ENCODE measurements at regions not wholly inside any gene's neighbourhood (a gene's known extent, or its start where the extent isn't known, plus 50 kb on each side); places are given as distances from the start of the nearest gene placed in this dataset.

DNA sequence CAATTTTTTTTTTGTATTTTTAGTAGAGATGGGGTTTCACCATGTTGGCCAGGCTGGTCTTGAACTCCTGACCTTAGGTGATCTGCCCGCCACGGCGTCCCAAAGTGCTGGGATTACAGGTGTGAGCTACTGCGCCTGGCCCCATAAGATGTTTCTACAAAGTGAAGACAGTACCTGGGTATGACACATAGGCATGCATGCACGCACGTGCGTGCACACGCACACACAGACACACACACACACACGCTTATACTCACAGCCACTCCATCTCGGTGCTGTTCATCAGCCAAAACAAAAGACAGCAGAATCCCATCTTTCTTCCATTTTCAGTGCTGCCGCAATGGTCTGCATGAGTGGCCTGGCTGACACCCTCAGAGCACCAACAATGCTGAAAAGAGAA, 63.9 kb downstream of the VCPKMT start:
- Histone ChIP-seq H3K36me3 (ENCODE audit: control insufficient read depth in 1 of 2, insufficient read depth in 2 of 2, low read length in 2 of 2) (no peaks in the 10 kb centered on the region), H3K9me2 (ENCODE audit: insufficient read depth) (no peaks in the 10 kb centered on the region), H3K4me1 (ENCODE audit: control insufficient read depth in 1 of 2, insufficient read depth in 2 of 2, low read length in 2 of 2) (peaks cover 0 to 11% of the 10 kb centered on the region in 2 experiments; a peak in 1 of 4 replicates), H3K79me2 (ENCODE audit: insufficient read depth, low read length) (no peaks in the 10 kb centered on the region), H2AFZ (ENCODE audit: low read depth, low read length, poor library complexity, severe bottlenecking) (no peak overlapping the region), H3K9ac (ENCODE audit: low read length) (no peak overlapping the region), H3K4me2 (ENCODE audit: low read length) (no peak overlapping the region), H3K4me3 (replicated peaks in 1 of 2; ENCODE audit: low read depth in 1 of 2, low read length in 2 of 2) (no peak overlapping the region), H4K20me1 (ENCODE audit: insufficient read depth) (no peaks in the 10 kb centered on the region), H3K27ac (ENCODE audit: low read depth, low read length) (no peak overlapping the region), H3K27me3 (ENCODE audit: insufficient read depth, low read length) (no peaks in the 10 kb centered on the region), H3K9me3 (ENCODE audit: control insufficient read depth in 1 of 2, insufficient read depth in 1 of 2, low read depth in 1 of 2, low read length in 2 of 2) (no peaks in the 10 kb centered on the region)
- ChIA-PET CTCF (no interaction called here), POLR2A (no interaction called here), RAD21 (ENCODE audit: low non-redundant PET in 1 of 2, low total read pairs in 2 of 2, uncharacterized antibody in 2 of 2, unreplicated experiment in 2 of 2) (no interaction called here)
- no peak for TF ChIP-seq POLR2AphosphoS5 (IDR thresholded peaks at IDR 0.05; ENCODE audit: low read depth, low read length)
- TF ChIP-seq, protein P1, sequence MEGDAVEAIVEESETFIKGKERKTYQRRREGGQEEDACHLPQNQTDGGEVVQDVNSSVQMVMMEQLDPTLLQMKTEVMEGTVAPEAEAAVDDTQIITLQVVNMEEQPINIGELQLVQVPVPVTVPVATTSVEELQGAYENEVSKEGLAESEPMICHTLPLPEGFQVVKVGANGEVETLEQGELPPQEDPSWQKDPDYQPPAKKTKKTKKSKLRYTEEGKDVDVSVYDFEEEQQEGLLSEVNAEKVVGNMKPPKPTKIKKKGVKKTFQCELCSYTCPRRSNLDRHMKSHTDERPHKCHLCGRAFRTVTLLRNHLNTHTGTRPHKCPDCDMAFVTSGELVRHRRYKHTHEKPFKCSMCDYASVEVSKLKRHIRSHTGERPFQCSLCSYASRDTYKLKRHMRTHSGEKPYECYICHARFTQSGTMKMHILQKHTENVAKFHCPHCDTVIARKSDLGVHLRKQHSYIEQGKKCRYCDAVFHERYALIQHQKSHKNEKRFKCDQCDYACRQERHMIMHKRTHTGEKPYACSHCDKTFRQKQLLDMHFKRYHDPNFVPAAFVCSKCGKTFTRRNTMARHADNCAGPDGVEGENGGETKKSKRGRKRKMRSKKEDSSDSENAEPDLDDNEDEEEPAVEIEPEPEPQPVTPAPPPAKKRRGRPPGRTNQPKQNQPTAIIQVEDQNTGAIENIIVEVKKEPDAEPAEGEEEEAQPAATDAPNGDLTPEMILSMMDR (IDR thresholded peaks at IDR 0.05 in 2 of 3, conservative IDR thresholded peaks at IDR 0.05 in 1 of 3; ENCODE audit: borderline replicate concordance in 1 of 3, insufficient read depth in 1 of 3, low read depth in 2 of 3, low read length in 2 of 3) = no peak
- no peak for TF ChIP-seq ELF1 (IDR thresholded peaks at IDR 0.05; ENCODE audit: borderline replicate concordance, low read depth)
- TF ChIP-seq CEBPB (IDR thresholded peaks at IDR 0.05; ENCODE audit: low read depth) = no peak
- TF ChIP-seq SIN3A (IDR thresholded peaks at IDR 0.05; ENCODE audit: low read depth) = no peak
- TF ChIP-seq SRF (IDR thresholded peaks at IDR 0.05; ENCODE audit: low read depth) = no peak
- TF ChIP-seq, protein P2, sequence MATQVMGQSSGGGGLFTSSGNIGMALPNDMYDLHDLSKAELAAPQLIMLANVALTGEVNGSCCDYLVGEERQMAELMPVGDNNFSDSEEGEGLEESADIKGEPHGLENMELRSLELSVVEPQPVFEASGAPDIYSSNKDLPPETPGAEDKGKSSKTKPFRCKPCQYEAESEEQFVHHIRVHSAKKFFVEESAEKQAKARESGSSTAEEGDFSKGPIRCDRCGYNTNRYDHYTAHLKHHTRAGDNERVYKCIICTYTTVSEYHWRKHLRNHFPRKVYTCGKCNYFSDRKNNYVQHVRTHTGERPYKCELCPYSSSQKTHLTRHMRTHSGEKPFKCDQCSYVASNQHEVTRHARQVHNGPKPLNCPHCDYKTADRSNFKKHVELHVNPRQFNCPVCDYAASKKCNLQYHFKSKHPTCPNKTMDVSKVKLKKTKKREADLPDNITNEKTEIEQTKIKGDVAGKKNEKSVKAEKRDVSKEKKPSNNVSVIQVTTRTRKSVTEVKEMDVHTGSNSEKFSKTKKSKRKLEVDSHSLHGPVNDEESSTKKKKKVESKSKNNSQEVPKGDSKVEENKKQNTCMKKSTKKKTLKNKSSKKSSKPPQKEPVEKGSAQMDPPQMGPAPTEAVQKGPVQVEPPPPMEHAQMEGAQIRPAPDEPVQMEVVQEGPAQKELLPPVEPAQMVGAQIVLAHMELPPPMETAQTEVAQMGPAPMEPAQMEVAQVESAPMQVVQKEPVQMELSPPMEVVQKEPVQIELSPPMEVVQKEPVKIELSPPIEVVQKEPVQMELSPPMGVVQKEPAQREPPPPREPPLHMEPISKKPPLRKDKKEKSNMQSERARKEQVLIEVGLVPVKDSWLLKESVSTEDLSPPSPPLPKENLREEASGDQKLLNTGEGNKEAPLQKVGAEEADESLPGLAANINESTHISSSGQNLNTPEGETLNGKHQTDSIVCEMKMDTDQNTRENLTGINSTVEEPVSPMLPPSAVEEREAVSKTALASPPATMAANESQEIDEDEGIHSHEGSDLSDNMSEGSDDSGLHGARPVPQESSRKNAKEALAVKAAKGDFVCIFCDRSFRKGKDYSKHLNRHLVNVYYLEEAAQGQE (IDR thresholded peaks at IDR 0.05; ENCODE audit: low read depth) = no peak
- BruUV-seq (replicated peaks) = no TSS peak
- intact Hi-C loops (cut with micrococcal nuclease) = no loop called here
- ATAC-seq (no peak), DNase-seq (ENCODE audit: low read depth, low spot score) (no peak)
